Right renal cortex interstitium (tissue), 3 donors: ENCODE measurements at regions not wholly inside any gene's neighbourhood (a gene's known extent, or its start where the extent isn't known, plus 50 kb on each side); places are given as distances from the start of the nearest gene placed in this dataset.

ENCODE experiments used
- DNase-seq, 3 donors: peaks; one replicate each; pipeline ENCODE4 v3.0.0-alpha.2; 2013; ENCODE audit warnings: low read depth in 3 of 3, low spot score in 2 of 3

DNA sequence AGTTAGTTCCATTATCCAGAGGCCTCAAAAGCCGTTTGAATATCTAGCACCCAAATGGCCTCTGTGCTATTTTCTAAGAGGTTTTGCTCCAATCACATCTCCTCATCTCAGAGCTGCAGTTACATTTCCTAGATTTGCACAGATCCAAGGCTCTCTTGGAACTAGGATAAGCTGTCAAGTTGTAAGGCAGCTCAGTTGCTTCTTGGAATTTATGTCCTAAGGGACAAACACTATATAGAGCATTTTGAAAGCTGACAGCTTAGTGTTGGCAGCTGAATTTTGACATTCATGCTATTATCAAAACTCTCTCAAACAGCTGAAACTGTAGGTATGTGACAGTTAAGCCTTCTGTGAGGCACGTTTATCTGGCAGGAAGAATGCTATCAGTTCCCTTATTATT lies 97.0 kb downstream of the MACIR start:
- no peak for DNase-seq

DNA sequence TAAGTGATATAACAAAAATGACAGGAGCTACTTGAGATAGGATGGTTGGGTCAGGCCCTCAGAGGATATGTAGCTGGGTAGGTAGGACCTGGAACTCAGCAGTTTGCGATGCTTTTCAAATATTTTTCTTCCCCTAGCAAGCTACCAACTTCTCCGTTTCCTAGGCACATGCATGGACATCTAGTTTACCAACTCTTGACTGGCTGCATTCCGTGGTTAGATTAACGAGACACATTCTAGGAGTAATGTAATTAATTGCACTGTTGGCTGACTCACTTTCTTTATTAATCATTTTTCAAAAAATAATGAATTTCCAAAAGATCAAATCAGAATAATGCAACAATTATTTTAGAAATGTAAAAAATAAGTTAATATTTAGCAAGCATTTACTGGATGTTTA lies 95.9 kb downstream of the MACIR start:
- no peak for DNase-seq

DNA sequence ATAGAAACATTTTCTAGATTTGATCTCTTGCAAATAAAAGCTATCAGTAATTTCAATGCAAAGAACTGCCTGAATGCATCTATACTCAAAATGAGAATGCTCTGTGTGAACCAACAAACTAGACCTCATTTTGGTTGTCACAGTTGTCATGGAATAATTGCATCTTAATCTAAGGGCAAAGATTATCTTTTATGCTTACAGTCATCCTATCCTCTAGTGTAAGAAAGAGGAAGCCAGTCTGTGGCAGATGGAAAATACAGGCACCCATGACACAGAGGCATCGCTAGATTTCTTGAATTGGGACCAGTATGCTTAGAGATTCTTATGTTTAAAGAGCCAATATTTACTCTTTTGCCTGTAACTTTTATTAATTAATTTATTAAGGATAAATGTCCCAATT lies 95.0 kb downstream of the MACIR start:
- DNase-seq: no peak

DNA sequence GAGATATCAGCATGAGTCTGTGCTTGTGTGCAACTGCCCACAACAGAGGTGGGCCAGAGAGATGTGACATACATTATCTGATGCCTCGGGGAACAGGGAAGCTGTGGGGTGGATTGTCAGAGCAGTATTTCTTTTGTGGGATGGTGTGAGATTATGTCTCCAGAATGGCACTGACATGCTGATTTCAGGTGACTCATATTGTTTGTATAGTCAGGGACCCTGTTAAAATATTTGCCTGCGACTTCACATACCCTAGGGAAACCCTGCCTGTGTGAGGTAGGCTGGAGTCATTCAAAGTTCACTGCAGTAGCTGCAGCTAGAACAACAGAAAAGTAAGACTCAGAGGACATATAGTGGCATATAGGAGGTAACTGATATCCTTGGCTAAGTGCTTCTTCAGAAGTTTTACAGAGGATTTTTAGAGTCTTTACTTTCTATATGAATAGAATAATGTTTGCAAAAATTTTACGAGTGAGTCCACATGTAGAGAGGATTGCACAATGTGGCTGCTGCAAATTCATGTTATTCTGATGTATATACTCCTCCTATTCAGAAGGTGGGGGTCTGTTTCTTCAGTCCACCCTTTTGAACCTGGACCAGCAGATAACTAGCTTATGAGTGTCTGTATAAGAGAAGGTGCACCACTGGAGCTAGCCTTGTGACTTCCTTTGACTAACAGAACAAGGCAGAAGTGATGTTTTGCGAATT lies 89.3 kb downstream of the MACIR start:
- no peak for DNase-seq

DNA sequence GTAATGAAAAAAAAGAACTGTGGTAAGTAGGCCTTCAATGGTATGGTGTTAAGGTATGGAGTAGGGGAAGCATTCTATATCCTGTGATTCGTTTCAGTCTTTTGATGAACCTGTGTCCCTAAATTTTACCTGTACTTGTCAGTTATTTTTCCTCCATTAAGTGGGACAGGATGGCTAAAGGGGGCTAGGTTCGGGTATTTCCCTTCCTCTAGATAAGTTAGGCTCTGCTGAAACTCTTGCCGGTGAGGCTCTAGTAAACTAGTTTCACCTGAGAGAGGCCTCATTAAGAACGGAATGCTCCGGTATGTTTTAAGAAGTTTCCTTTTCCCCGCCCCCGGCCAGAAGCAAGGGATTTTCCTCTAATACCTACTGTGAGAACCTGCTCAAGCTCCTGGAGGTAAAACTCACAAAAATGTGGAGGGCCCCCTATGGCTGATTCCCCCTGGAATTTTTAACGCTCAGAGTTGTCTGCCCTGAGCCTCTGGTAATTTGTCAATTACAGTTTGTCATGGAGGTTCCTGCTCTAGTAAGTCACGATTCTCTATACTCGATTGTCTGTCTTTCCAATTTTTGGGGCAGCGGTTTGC lies 87.7 kb downstream of the MACIR start:
- no peak for DNase-seq

DNA sequence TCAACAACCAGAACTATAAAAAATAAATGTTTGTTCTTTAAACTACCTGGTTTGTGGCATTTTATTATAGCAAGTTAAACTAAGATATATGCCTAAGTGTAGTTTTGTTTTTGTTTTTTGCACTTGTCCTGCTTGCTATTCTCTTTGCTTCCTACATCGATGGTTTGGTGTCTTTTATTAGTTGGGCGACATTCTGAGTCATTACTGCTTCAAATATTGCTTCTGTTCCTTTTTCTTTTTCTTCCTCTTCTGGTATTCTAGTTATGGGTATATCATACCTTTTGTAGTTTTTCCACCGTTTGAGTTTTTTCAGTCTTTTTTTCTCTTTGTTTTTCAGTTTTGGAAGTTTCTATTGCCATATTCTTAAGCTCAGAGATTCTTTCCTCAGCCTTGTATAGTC lies 86.9 kb downstream of the MACIR start:
- no peak for DNase-seq

DNA sequence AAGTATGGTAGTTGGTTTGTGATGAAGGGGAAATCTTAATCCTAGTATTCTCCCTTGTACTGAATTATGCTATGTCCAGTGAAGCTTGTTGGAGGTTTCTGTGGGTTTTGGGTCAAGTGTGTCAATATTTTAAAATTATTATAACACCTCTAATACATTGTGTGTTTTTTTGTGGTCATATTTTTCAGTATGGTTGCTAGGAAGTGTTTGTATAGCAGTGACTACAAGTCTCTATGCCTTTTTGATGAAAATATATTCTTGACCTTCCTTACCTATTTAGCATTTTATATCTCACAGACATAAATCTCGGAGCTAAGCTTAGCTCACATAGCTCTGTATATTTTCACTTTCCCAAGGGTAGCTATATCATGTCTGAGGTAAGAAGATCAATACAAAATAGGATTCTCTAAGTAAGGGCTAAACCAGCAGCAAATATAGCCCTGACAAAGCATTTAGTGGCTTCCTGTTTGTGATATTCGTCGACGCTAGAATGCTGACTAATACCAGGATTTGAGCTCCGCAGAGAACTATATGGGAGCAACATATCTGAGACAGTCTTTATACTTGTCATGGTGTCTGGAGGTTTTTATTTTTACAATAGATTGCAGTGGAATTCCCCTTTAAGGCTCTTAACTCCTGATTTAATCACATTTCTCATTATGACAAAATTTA lies 82.3 kb downstream of the MACIR start:
- DNase-seq: no peak

DNA sequence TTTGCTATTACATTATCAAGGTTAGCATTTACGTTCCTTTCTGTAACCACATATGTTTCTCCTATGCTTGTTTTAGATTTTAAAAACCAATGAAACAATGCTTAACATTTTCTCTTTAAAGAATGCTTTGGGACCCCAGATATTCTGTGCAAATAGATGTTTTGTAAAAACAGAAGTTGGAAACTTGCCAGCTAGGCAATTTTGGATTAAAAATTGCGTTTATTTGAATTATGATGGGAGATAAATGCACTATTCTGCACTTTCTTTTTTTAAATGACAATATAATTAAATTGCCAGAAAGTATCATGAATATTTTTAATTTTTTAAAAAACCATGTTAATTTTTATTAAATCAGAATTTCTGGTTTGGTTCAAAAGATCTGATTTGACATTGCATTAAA lies 81.6 kb downstream of the MACIR start:
- DNase-seq: no peak

DNA sequence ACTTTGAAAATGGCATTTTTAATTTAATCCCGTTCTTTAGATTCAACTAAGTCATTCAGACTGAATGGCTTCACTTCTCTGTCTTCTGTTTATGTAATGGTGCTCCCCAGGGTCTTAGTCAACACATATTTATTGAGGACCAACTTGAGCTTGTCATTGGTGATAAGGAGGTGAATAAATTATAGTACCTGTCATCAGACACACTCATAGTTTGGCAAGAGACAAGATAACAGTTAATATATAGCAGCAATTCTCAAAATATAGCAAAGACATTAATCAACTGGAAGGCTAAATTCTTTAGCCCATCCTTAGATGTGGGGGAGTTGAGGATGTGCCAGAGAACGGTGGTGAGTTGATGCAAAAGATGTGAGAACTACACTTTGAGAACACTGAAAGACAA lies 78.4 kb downstream of the MACIR start:
- no peak for DNase-seq

DNA sequence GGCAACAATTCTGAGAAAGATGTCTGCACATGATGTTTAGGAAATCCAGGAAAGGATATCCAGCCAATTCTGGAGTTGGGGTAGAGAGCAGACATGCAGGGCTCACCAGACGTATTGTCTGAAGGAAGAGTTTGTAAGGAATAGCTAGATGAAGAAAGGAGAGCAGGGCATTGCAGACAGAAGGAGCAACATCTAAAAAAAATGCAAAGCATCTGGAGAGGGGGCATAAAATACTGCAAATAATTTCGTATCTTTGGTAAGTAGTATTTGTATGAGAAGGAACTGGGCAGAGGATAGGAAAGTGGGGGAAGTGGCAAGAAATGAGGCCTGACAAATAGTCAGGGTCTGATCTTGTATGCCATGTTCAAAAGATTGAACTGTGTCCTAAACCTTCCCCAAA lies 74.8 kb downstream of the MACIR start:
- no peak for DNase-seq

DNA sequence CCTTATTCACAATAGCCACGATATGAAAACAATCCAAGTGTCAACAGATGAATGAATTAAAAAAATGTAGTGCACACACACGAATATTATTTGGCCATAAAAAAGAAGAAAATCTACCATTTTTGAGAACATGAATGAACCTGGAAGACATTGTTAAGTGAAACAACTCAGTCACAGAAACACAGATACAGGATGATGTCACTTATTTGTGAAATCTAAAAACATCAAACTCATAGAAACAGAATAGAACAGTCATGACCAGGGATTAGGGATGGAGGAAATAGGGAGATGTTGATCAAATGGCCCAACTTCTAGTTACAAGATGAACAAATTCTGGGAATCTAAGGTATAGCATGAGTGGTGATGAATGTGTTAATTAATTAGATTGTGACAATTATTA lies 72.3 kb downstream of the MACIR start:
- DNase-seq: no peak
